HL-60 (cell line): ENCODE measurements at regions not wholly inside any gene's neighbourhood (a gene's known extent, or its start where the extent isn't known, plus 50 kb on each side); places are given as distances from the start of the nearest gene placed in this dataset.

ENCODE experiments used
- DNase-seq, 2 experiments: peaks; one replicate each; pipeline ENCODE4 v3.0.0-alpha.2; 2010 to 2020; ENCODE audit warnings: low read depth in 1 of 2, low spot score in 1 of 2
- H3K27ac ChIP-seq: fragments of 250-450 bp; sonication (Bioruptor Pico); replicated peaks from 2 replicates; pipeline ENCODE4 v1.5.1; 2020; ENCODE audit warnings: mild to moderate bottlenecking, moderate library complexity
- H3K27me3 ChIP-seq: fragments of 250-450 bp; sonication (Bioruptor Pico); 2 replicates; pipeline ENCODE4 v1.5.1; 2021; ENCODE audit warnings: mild to moderate bottlenecking, moderate library complexity; ENCODE audit not compliant: insufficient read depth, poor library complexity, severe bottlenecking
- H3K4me3 ChIP-seq: replicated peaks from 2 replicates; pipeline ENCODE4 v1.5.1; 2011; ENCODE audit warnings: mild to moderate bottlenecking, control low read depth, low read length; ENCODE audit not compliant: insufficient read depth
- CTCF ChIP-seq: IDR thresholded peaks from one replicate; pipeline ENCODE4 v1.5.1; 2011; ENCODE audit warnings: low read length, control low read depth, inconsistent platforms; ENCODE audit not compliant: insufficient read depth
- GABPA ChIP-seq: IDR thresholded peaks from 2 replicates; pipeline ENCODE4 v1.6.1; 2012; ENCODE audit warnings: low read depth
- POLR2AphosphoS5 ChIP-seq: IDR thresholded peaks from 2 replicates; pipeline ENCODE4 v1.6.1; 2012; ENCODE audit warnings: low read depth
- REST ChIP-seq: IDR thresholded peaks from 2 replicates; pipeline ENCODE4 v1.6.1; 2012; ENCODE audit warnings: low read depth; ENCODE audit not compliant: insufficient replicate concordance
- SPI1 ChIP-seq: IDR thresholded peaks from 2 replicates; pipeline ENCODE4 v1.6.1; 2012; ENCODE audit warnings: low read depth, mild to moderate bottlenecking, borderline replicate concordance

- TF ChIP-seq POLR2AphosphoS5 (no peak), REST (no peak), CTCF (no peak), SPI1 (no peak), GABPA (no peak)
- Histone ChIP-seq H3K4me3 (no peak overlapping the region), H3K27me3 (no peaks in the 10 kb centered on the region), H3K27ac (no peak overlapping the region)
- DNase-seq, result no peak
Observed at GRCh38 chr11:128093689-128094088, 493.7 kb downstream of the ETS1 start.

- Histone ChIP-seq H3K27ac (no peak overlapping the region), H3K27me3 (no peaks in the 10 kb centered on the region), H3K4me3 (no peak overlapping the region)
- no peak for DNase-seq
- no peak for TF ChIP-seq CTCF
Observed at GRCh38 chr11:128089962-128090361, 497.4 kb downstream of the ETS1 start.

GRCh38 chr11:128086794-128087193 is 500.6 kb downstream of the ETS1 start:
- Histone ChIP-seq H3K27ac (no peak overlapping the region), H3K27me3 (no peaks in the 10 kb centered on the region), H3K4me3 (no peak overlapping the region)
- TF ChIP-seq REST, result no peak
- TF ChIP-seq GABPA, result no peak
- no peak for TF ChIP-seq CTCF
- no peak for TF ChIP-seq POLR2AphosphoS5
- TF ChIP-seq SPI1, result no peak
- no peak for DNase-seq

GRCh38 chr11:128085276-128085675 is 502.1 kb downstream of the ETS1 start:
- TF ChIP-seq REST (no peak), POLR2AphosphoS5 (no peak), GABPA (no peak), CTCF (no peak), SPI1 (no peak)
- Histone ChIP-seq H3K27ac (no peak overlapping the region), H3K27me3 (no peaks in the 10 kb centered on the region), H3K4me3 (no peak overlapping the region)
- no peak for DNase-seq
